Spleen (tissue), 11 donors: ENCODE measurements at regions not wholly inside any gene's neighbourhood (a gene's known extent, or its start where the extent isn't known, plus 50 kb on each side); places are given as distances from the start of the nearest gene placed in this dataset.

Experiments
- DNase-seq: peaks from one replicate; pipeline ENCODE4 v3.0.0-alpha.2; 2020
- H3K27ac ChIP-seq, 8 donors: fragments of 200-600 bp; sonication (generic) in 7 of 8; 1 replicate in 4 of 8; 2 replicates in 4 of 8; pipeline versions ENCODE4 v1.5.0 to v1.8.0; 2016 to 2021; ENCODE audit warnings: inconsistent platforms in 4 of 8, mild to moderate bottlenecking in 4 of 8, moderate library complexity in 1 of 8
- H3K27me3 ChIP-seq, 7 donors: fragments of 200-600 bp; sonication (generic) in 6 of 7; replicated peaks in 1 of 7; 1 replicate in 4 of 7; 2 replicates in 3 of 7; pipeline versions ENCODE4 v1.5.0 to v1.8.0; 2016 to 2021; ENCODE audit warnings: inconsistent platforms in 3 of 7, mild to moderate bottlenecking in 1 of 7
- H3K36me3 ChIP-seq, 6 donors: fragments of 200-600 bp; sonication (generic) in 5 of 6; 1 replicate in 4 of 6; 2 replicates in 2 of 6; pipeline versions ENCODE4 v1.5.0 to v1.8.0; 2016 to 2021; ENCODE audit warnings: inconsistent platforms in 2 of 6
- H3K4me1 ChIP-seq, 6 donors: fragments of 200-600 bp; sonication (generic) in 5 of 6; 1 replicate in 3 of 6; 2 replicates in 3 of 6; pipeline versions ENCODE4 v1.5.0 to v1.8.0; 2016 to 2021; ENCODE audit warnings: inconsistent platforms in 3 of 6
- H3K4me3 ChIP-seq, 8 donors: fragments of 200-600 bp; sonication (generic) in 7 of 8; 1 replicate in 4 of 8; 2 replicates in 4 of 8; pipeline versions ENCODE4 v1.5.0 to v1.8.0; 2016 to 2021; ENCODE audit warnings: inconsistent platforms in 4 of 8, mild to moderate bottlenecking in 4 of 8, moderate library complexity in 2 of 8
- H3K9me3 ChIP-seq, 8 donors: fragments of 200-600 bp; sonication (generic) in 7 of 8; 1 replicate in 4 of 8; 2 replicates in 4 of 8; pipeline versions ENCODE4 v1.5.0 to v1.8.0; 2016 to 2021; ENCODE audit warnings: inconsistent platforms in 4 of 8
- CTCF ChIP-seq, 11 experiments: fragments of 200-600 bp in 7 of 11; fragments of 450-650 bp in 4 of 11; sonication (generic) in 4 of 11; IDR thresholded peaks in 8 of 11; conservative IDR thresholded peaks in 3 of 11; 1 replicate in 7 of 11; 2 replicates in 4 of 11; pipeline versions ENCODE4 v1.4.0 to v1.8.0; 2016 to 2021; ENCODE audit warnings: antibody characterized with exemption in 11 of 11, inconsistent platforms in 4 of 11, mild to moderate bottlenecking in 1 of 11
- POLR2A ChIP-seq, 3 donors: fragments of 450-650 bp; IDR thresholded peaks; one replicate each; pipeline ENCODE4 v1.5.1; 2017; ENCODE audit warnings: antibody characterized with exemption in 3 of 3, mild to moderate bottlenecking in 1 of 3
- POLR2AphosphoS5 ChIP-seq, 3 donors: sonication (generic); formaldehyde crosslinking; IDR thresholded peaks; one replicate each; pipeline ENCODE4 v1.5.1; 2017; ENCODE audit warnings: antibody characterized with exemption in 3 of 3
- WGBS, 5 donors: extraction: QIAGEN DNeasy Blood & Tissue Kit in 3 of 5; methylation state at CpG; one replicate each; pipeline versions ENCODE4 v1.1.5 to v1.1.7; 2013 to 2018; 5-methylcytosine and 5-hydroxymethylcytosine counted together
- intact Hi-C: fragments of 100-400 bp; cut with DNase I; formaldehyde crosslinking; loops from one replicate; pipeline ENCODE4 v1.15.0; 2023; ENCODE audit warnings: low total_unique reads
- donor health status: healthy with polysubstance abuse.
- donor health status: DM: no; HTN: no; CAD: no; lungs with moderate emphysema.
- donor health status: DM: no; HTN: no; CAD: no.
- donor health status: Bipolar disorder and iron deficiency.
- donor health status: healthy.
- donor health status: DM: no; HTN: no; CAD: no.
- donor health status: DM: yes; HTN: yes; CAD: no.

DNA sequence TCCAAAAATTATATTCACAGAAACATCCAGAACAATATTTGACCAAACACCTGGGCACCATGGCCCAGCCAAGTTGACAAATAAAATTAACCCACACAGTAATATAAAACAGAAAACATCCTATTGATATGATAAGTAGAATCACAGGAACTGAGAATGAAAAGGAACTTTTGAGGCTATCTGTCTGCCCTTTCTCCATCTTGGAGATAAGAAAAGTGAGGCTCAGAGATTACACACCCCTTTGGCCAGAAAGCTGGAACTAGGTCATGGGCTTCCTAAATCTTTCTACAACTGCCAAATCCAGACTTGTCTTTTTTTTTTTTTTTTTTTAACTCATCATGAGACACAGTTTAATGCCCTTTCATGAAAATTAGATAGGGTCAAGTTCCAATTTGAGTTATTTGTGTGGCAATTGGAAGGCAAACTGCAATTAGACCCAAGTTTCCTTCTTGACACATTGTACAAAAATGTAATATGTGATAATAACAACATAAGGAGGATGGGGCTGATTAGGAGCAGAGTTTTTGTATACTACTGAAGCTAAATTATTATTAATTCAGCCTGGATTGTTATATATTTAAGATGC, 137.2 kb downstream of the RPL22L1 start:
- DNase-seq, result no peak
- Histone ChIP-seq H3K27me3 (no peaks in the 10 kb centered on the region), H3K27ac (no peak overlapping the region), H3K4me3 (no peak overlapping the region), H3K4me1 (no peaks in the 10 kb centered on the region), H3K36me3 (no peaks in the 10 kb centered on the region), H3K9me3 (no peaks in the 10 kb centered on the region)
- intact Hi-C loops, result no loop called here
- TF ChIP-seq POLR2A (IDR thresholded peaks at IDR 0.05) (no peak), CTCF (IDR thresholded peaks at IDR 0.05 in 8 of 11, conservative IDR thresholded peaks at IDR 0.05 in 3 of 11) (no peak), POLR2AphosphoS5 (IDR thresholded peaks at IDR 0.05) (no peak)

- no peak for DNase-seq
- no peak overlapping the region for H3K27ac ChIP-seq
- intact Hi-C loops, result no loop called here
Observed at GRCh38 chr3:170731281-170731680, 138.7 kb downstream of the RPL22L1 start.

GRCh38 chr3:170730071-170730812, 139.8 kb downstream of the RPL22L1 start:
- 80 to 95% (median 85%) methylated on average over 4 of the region's 4 CpGs for WGBS, 5 donors
- TF ChIP-seq POLR2A (IDR thresholded peaks at IDR 0.05) (no peak), POLR2AphosphoS5 (IDR thresholded peaks at IDR 0.05) (no peak), CTCF (IDR thresholded peaks at IDR 0.05 in 8 of 11, conservative IDR thresholded peaks at IDR 0.05 in 3 of 11) (no peak)
- DNase-seq, result no peak

More at GRCh38 chr3:170731281-170731680, 138.7 kb downstream of the RPL22L1 start:
- Histone ChIP-seq H3K4me3 (no peak overlapping the region), H3K27me3 (no peaks in the 10 kb centered on the region), H3K9me3 (no peaks in the 10 kb centered on the region), H3K4me1 (no peaks in the 10 kb centered on the region), H3K36me3 (no peaks in the 10 kb centered on the region)
- TF ChIP-seq POLR2AphosphoS5 (IDR thresholded peaks at IDR 0.05), result no peak
- TF ChIP-seq POLR2A (IDR thresholded peaks at IDR 0.05), result no peak
- TF ChIP-seq CTCF (IDR thresholded peaks at IDR 0.05 in 8 of 11, conservative IDR thresholded peaks at IDR 0.05 in 3 of 11), result no peak

DNA sequence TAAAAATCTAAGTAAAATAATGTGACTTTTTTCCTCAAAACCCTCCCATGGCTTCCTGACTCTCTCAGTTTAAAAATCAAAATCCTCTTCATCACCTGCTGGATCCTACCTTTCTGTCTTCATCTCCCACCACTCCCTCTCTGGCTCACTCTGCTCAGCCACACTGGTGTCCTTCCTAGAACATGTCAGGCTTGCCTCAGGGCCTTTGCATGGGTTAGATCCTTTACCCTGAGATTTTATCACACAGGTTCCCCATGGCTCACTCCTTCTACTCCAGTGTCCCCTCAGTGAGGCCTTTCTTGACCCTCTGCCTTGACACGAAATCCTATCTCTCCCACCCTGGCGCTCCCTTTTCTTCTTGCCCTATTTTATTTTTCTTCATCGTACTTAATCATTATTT, 141.8 kb downstream of the RPL22L1 start:
- WGBS, 5 donors, result 83 to 91% (median 91%) methylated on average over 3 of the region's 3 CpGs
- no peaks in the 10 kb centered on the region for H3K27me3 ChIP-seq
- no peak for DNase-seq
- H3K9me3 ChIP-seq, result no peaks in the 10 kb centered on the region
- TF ChIP-seq CTCF (IDR thresholded peaks at IDR 0.05 in 8 of 11, conservative IDR thresholded peaks at IDR 0.05 in 3 of 11), result no peak
- TF ChIP-seq POLR2A (IDR thresholded peaks at IDR 0.05), result no peak
- no peak for TF ChIP-seq POLR2AphosphoS5 (IDR thresholded peaks at IDR 0.05)
- no peaks in the 10 kb centered on the region for H3K36me3 ChIP-seq
- no peak overlapping the region for H3K27ac ChIP-seq
- intact Hi-C loops, result no loop called here
- no peak overlapping the region for H3K4me3 ChIP-seq
- H3K4me1 ChIP-seq, result no peaks in the 10 kb centered on the region

More at GRCh38 chr3:170730071-170730812, 139.8 kb downstream of the RPL22L1 start:
- Histone ChIP-seq H3K9me3 (no peaks in the 10 kb centered on the region), H3K4me1 (no peaks in the 10 kb centered on the region), H3K27me3 (no peaks in the 10 kb centered on the region), H3K36me3 (no peaks in the 10 kb centered on the region), H3K27ac (no peak overlapping the region), H3K4me3 (no peak overlapping the region)
- intact Hi-C loops, result no loop called here
